NT2/D1 (cell line): ENCODE measurements at regions not wholly inside any gene's neighbourhood (a gene's known extent, or its start where the extent isn't known, plus 50 kb on each side); places are given as distances from the start of the nearest gene placed in this dataset.

Experiments
- DNase-seq: peaks from one replicate; pipeline ENCODE4 v3.0.0-alpha.2; 2011; ENCODE audit warnings: low read depth, low spot score
- H3K27me3 ChIP-seq: 2 replicates; pipeline ENCODE4 v1.6.0; 2011; ENCODE audit warnings: mild to moderate bottlenecking; ENCODE audit not compliant: insufficient read length, insufficient read depth
- H3K36me3 ChIP-seq: 2 replicates; pipeline ENCODE4 v1.6.1; 2011; ENCODE audit warnings: mild to moderate bottlenecking, low read length, mixed read lengths; ENCODE audit not compliant: insufficient read depth, insufficient read length
- H3K4me1 ChIP-seq: 2 replicates; pipeline ENCODE4 v1.5.1; 2011; ENCODE audit not compliant: insufficient read depth, insufficient read length
- H3K4me3 ChIP-seq: 2 replicates; pipeline ENCODE4 v1.5.1; 2011; ENCODE audit warnings: low read depth; ENCODE audit not compliant: insufficient read length
- H3K9ac ChIP-seq: 2 replicates; pipeline ENCODE4 v1.6.0; 2011; ENCODE audit warnings: low read depth; ENCODE audit not compliant: insufficient read length
- H3K9me3 ChIP-seq: 2 replicates; pipeline ENCODE4 v1.5.1; 2011; ENCODE audit warnings: mild to moderate bottlenecking, low read length; ENCODE audit not compliant: insufficient read depth
- SUZ12 ChIP-seq: IDR thresholded peaks from 2 replicates; pipeline ENCODE4 v1.6.1; 2011; ENCODE audit not compliant: insufficient read length, insufficient read depth; ENCODE audit errors: extremely low read depth
- YY1 ChIP-seq: IDR thresholded peaks from 2 replicates; pipeline ENCODE4 v1.6.1; 2011; ENCODE audit not compliant: insufficient read length, insufficient read depth
- ZNF274 ChIP-seq: IDR thresholded peaks from 2 replicates; pipeline ENCODE4 v1.6.1; 2011; ENCODE audit warnings: mild to moderate bottlenecking, low read depth, low read length

DNA sequence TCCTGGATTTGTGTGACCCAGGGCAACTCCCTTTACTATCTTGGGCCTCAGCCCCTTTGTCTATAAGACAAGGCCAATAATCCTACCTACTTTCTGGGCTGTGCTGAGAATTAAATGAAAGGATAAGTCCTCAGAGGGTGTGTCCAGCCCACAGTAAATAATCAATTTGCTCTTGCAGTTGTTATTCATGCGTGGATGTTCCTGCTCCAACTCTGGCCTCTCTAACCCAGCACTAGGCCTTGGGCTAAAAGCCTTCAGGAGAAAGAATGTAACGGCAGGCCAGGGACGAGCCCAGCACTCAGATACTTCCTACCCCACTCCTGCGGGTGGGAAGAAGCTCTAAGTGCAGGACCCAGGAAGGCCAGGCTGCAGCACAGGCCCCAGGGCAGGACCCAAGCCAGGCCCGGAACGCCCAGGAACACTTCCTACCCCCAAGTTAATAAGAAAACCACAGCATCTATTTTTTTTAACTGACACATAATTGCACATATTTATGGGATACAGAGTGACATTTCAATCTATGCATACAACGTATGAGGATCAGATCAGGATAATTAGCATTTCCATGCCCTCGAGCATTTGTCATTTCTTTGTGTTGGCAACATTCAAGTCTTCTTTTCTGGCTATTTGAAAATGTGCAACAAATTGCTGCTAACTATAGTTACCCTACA lies 179.6 kb upstream of the RBPJ start:
- Histone ChIP-seq H3K36me3 (no peaks in the 10 kb centered on the region), H3K4me3 (no peak overlapping the region), H3K27me3 (no peaks in the 10 kb centered on the region), H3K4me1 (peaks cover 13% of the 10 kb centered on the region), H3K9ac (no peak overlapping the region), H3K9me3 (no peaks in the 10 kb centered on the region)
- TF ChIP-seq ZNF274, result no peak
- no peak for TF ChIP-seq SUZ12
- no peak for TF ChIP-seq YY1
- no peak for DNase-seq

DNA sequence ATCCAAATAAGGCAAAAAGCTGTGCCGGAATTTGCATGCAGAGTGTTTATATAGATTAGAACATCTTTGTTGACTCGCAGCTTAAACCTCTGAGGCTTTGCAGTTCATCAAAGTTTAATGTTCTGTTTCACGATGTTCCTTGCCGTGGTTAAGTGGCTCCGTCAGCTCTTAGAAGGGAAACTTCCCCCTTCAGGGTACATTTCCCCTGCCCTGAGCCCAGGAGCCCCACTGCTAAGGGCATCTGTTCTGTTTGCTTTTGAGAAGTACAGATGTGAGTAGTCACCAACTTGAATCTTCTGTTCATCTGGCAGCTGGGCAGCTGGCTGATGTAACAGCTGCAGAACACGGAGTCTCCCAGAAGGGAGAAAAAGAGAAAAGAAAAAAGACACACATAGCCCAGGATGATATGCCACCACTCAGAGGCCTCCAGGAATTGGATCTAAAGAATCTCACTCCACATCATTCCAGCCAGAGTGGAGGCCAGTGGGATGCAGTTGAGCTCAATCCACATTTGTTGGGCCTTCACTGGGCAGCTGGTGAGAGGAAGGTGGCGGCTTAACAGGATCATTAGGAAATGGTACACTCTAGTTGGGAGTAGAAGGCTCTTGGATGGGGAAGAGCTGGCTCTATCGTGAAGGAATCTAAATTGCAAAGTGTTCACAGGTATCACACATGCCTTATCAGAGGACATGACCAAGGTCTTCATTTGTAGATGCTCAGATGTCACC lies 178.7 kb upstream of the RBPJ start:
- Histone ChIP-seq H3K9ac (no peak overlapping the region), H3K27me3 (no peaks in the 10 kb centered on the region), H3K9me3 (no peaks in the 10 kb centered on the region), H3K4me3 (no peak overlapping the region), H3K36me3 (no peaks in the 10 kb centered on the region), H3K4me1 (peaks cover 13% of the 10 kb centered on the region)
- no peak for DNase-seq
- TF ChIP-seq ZNF274 (no peak), SUZ12 (no peak), YY1 (no peak)

DNA sequence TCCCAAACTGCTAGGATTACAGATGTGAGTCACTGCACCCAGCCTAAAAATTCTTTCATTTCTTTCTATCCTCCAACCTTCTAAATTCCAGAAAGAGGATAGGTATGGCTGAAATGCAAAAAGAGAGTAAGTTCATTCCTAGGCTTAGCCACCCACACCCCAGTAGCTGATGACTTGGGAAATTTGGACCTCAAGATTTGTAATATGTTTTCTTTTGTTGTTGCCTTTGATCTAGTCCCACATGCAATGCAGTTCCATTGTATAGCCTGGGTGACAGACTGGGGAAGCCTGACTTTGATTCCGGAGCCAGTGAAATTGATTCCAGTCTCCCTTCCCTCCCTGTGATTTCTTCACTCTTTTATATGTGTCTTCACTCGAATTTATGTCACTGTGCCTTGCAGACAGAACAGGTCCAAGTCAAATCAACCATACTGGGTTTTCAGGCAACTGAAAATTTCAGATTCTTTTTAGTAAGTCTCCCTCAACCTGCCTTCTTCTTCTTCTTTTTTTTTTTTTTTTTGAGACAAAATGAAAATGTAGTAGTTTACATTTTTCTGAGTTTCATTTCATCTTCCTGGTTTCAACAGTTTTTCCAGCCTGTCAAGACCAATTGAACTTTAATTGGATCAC lies 176.2 kb upstream of the RBPJ start:
- Histone ChIP-seq H3K4me1 (peaks cover 8% of the 10 kb centered on the region), H3K27me3 (no peaks in the 10 kb centered on the region), H3K9me3 (no peaks in the 10 kb centered on the region), H3K9ac (no peak overlapping the region), H3K4me3 (no peak overlapping the region), H3K36me3 (no peaks in the 10 kb centered on the region)
- DNase-seq, result no peak
- TF ChIP-seq YY1 (no peak), ZNF274 (no peak), SUZ12 (no peak)

DNA sequence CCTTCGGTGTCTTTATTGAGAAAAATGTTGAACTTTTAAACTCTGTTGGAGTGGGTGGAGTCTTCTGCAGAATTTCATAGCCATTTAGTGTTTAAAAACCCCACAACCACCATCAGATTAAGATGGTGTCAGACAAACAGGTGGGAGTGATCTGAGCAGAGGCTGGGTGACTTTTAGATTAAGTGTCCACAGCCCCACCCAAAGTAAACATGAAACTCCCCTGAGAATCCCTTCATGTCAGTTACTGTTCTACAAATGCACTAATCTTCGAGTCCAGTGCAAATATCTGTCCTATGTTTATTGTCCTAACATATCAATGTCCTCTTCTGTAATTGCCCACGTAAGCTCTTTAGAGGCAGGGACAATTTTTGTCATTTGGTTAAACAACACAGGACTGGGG lies 175.6 kb upstream of the RBPJ start:
- TF ChIP-seq YY1, result no peak
- H3K9ac ChIP-seq, result no peak overlapping the region
- H3K9me3 ChIP-seq, result no peaks in the 10 kb centered on the region
- no peaks in the 10 kb centered on the region for H3K27me3 ChIP-seq
- H3K4me1 ChIP-seq, result peaks cover 5% of the 10 kb centered on the region
- H3K4me3 ChIP-seq, result no peak overlapping the region
- DNase-seq, result no peak
- no peaks in the 10 kb centered on the region for H3K36me3 ChIP-seq

DNA sequence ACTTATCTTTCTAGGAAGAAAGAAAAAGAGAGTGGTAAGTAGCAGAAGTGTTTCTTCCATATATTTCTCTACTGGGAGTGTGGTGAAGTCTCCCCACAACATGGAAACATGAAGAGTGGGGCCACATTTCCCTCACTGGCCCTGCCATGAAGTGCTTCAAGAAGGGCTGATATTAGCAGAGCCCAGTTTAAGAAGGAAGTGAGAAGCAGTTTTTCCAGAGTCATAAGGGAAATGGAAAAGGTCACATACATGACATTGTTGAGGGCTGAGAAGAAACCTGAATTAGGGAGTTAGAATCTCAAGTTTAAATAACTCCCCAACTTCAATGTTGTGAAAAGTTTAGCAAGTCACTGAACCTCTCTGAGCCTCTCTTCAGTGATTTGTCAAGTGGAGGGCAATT lies 171.9 kb upstream of the RBPJ start:
- no peak overlapping the region for H3K9ac ChIP-seq
- no peaks in the 10 kb centered on the region for H3K36me3 ChIP-seq
- DNase-seq, result no peak
- no peaks in the 10 kb centered on the region for H3K9me3 ChIP-seq
- no peaks in the 10 kb centered on the region for H3K4me1 ChIP-seq
- H3K27me3 ChIP-seq, result no peaks in the 10 kb centered on the region
- no peak overlapping the region for H3K4me3 ChIP-seq
- TF ChIP-seq YY1 (no peak), ZNF274 (no peak), SUZ12 (no peak)

DNA sequence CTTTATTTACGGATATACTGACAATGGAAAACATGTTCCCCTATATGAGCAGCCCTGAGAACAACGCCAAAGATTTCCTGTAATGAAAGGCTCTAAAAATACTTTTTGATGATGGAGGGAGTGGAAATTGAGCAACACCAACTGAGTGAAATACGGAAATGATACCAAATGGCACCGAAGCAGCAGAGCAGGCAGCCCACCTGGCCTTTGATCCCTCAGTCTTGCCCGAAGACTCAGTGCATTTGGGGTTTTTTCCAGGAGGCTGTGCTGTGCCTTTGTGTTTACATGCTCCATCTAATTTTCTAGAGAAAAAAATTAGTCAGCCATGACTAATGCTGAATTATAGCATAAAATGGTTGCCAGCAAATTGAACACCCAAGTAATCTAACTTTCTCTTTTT lies 169.9 kb upstream of the RBPJ start:
- Histone ChIP-seq H3K9me3 (no peaks in the 10 kb centered on the region), H3K36me3 (no peaks in the 10 kb centered on the region), H3K9ac (no peak overlapping the region), H3K27me3 (no peaks in the 10 kb centered on the region), H3K4me1 (no peaks in the 10 kb centered on the region), H3K4me3 (no peak overlapping the region)
- TF ChIP-seq ZNF274 (no peak), YY1 (no peak), SUZ12 (no peak)
- DNase-seq, result no peak

DNA sequence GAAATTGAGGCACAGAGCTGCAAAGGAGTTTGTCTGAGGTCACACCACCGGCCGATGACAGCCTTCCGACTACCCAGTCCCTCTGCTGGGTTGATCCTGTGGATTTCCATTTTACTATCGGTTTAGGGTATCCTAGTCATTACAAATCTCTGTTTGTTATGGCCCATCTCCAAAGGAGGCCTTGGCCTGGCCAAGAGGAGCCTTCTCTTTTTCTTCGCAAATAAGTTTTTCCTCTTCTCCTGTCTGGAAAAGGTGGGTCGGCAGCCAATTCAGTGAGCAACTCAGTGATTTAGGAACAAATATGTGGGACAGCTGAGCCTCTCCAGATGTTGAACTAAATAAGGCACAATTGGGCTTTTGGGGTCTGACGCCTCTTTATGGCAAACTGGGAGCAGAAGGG lies 169.2 kb upstream of the RBPJ start:
- Histone ChIP-seq H3K4me1 (no peaks in the 10 kb centered on the region), H3K9me3 (no peaks in the 10 kb centered on the region), H3K4me3 (no peak overlapping the region), H3K27me3 (no peaks in the 10 kb centered on the region), H3K36me3 (no peaks in the 10 kb centered on the region), H3K9ac (no peak overlapping the region)
- TF ChIP-seq YY1 (no peak), SUZ12 (no peak)
- DNase-seq, result no peak
